ENCODE measurements at regions not wholly inside any gene's neighbourhood (a gene's known extent, or its start where the extent isn't known, plus 50 kb on each side); places are given as distances from the start of the nearest gene placed in this dataset.
"Not testable (repeated sequence)": the region's sequence is repeated elsewhere in the genome, so short reads cannot be mapped to it uniquely, and the experiment has no call there.

- DNase-seq (ENCODE audit: low spot score), result no peak
Observed at GRCh38 chr6:76843054-76843822, 620.1 kb downstream of the HTR1B start.

- no peak for DNase-seq (ENCODE audit: low spot score)
Observed at GRCh38 chr6:76840865-76841264, 622.4 kb downstream of the HTR1B start.

GRCh38 chr6:76840041-76840745 is 623.1 kb downstream of the HTR1B start:
- DNase-seq (ENCODE audit: low spot score), result no peak

GRCh38 chr6:76839505-76839904 is 623.8 kb downstream of the HTR1B start:
- no peak for DNase-seq (ENCODE audit: low spot score)

- DNase-seq (ENCODE audit: low spot score), result no peak
Observed at GRCh38 chr6:76837564-76837963, 625.7 kb downstream of the HTR1B start.

- DNase-seq (ENCODE audit: low spot score), result no peak
Observed at GRCh38 chr6:76835695-76836094, 627.6 kb downstream of the HTR1B start.

GRCh38 chr6:76835293-76835692 is 628.0 kb downstream of the HTR1B start:
- no peak for DNase-seq (ENCODE audit: low spot score)

GRCh38 chr6:76834399-76834798 is 628.9 kb downstream of the HTR1B start:
- DNase-seq (ENCODE audit: low spot score), result no peak

GRCh38 chr6:76831299-76831698 is 632.0 kb downstream of the HTR1B start:
- DNase-seq (ENCODE audit: low spot score), result no peak

- DNase-seq (ENCODE audit: low spot score), result not testable (repeated sequence)
Observed at GRCh38 chr6:76823578-76823977, 639.7 kb downstream of the HTR1B start.

GRCh38 chr6:76818451-76818850 is 644.8 kb downstream of the HTR1B start:
- no peak for DNase-seq (ENCODE audit: low spot score)

- DNase-seq (ENCODE audit: low spot score), result no peak
Observed at GRCh38 chr6:76817429-76817828, 645.9 kb downstream of the HTR1B start.

GRCh38 chr6:76814496-76815458 is 648.5 kb downstream of the HTR1B start:
- no peak for DNase-seq (ENCODE audit: low spot score)

GRCh38 chr6:76810286-76810685 is 653.0 kb downstream of the HTR1B start:
- DNase-seq (ENCODE audit: low spot score), result no peak

GRCh38 chr6:76803038-76803580 is 660.2 kb downstream of the HTR1B start:
- DNase-seq (ENCODE audit: low spot score), result no peak

GRCh38 chr6:76792394-76792793 is 670.9 kb downstream of the HTR1B start:
- DNase-seq (ENCODE audit: low spot score), result no peak

- no peak for DNase-seq (ENCODE audit: low spot score)
Observed at GRCh38 chr6:76790881-76791280, 672.4 kb downstream of the HTR1B start.

GRCh38 chr6:76790045-76790796 is 673.1 kb downstream of the HTR1B start:
- peak; percentile 51 for DNase-seq (ENCODE audit: low spot score)

GRCh38 chr6:76789580-76789979 is 673.7 kb downstream of the HTR1B start:
- DNase-seq (ENCODE audit: low spot score), result no peak

- no peak for DNase-seq (ENCODE audit: low spot score)
Observed at GRCh38 chr6:76788155-76788554, 675.1 kb downstream of the HTR1B start.

- DNase-seq (ENCODE audit: low spot score), result no peak
Observed at GRCh38 chr6:76779068-76779467, 684.2 kb downstream of the HTR1B start.

Measured in mucosa of gallbladder (tissue), 1 donor.